Smooth muscle cell (in vitro differentiated cells): ENCODE measurements at regions not wholly inside any gene's neighbourhood (a gene's known extent, or its start where the extent isn't known, plus 50 kb on each side); places are given as distances from the start of the nearest gene placed in this dataset.

Experiments
- DNase-seq: peaks from one replicate; lab custom pipeline; 2025; ENCODE audit not compliant: unreplicated experiment; lab: John Stamatoyannopoulos, UW
- H2AFZ ChIP-seq: fragments of 200-600 bp; sonication (generic); 2 replicates; pipeline ENCODE4 v1.6.0; 2016; ENCODE audit warnings: antibody characterized with exemption, low read depth, mild to moderate bottlenecking
- H3F3A ChIP-seq: fragments of 200-600 bp; sonication (generic); 2 replicates; pipeline ENCODE4 v1.6.0; 2017; ENCODE audit warnings: antibody characterized with exemption, low read depth
- H3K27ac ChIP-seq: fragments of 200-600 bp; sonication (generic); 2 replicates; pipeline ENCODE4 v1.5.1; 2016; ENCODE audit warnings: low read depth, mild to moderate bottlenecking
- H3K27me3 ChIP-seq: fragments of 200-600 bp; sonication (generic); 2 replicates; pipeline ENCODE4 v1.6.1; 2016; ENCODE audit warnings: low read depth, mild to moderate bottlenecking
- H3K36me3 ChIP-seq: fragments of 200-600 bp; sonication (generic); 2 replicates; pipeline ENCODE4 v1.5.1; 2016; ENCODE audit warnings: low read depth
- H3K4me1 ChIP-seq: fragments of 200-600 bp; sonication (generic); 2 replicates; pipeline ENCODE4 v1.5.1; 2016; ENCODE audit warnings: low read depth
- H3K4me2 ChIP-seq: fragments of 200-600 bp; sonication (generic); 2 replicates; pipeline ENCODE4 v1.6.0; 2016; ENCODE audit warnings: mild to moderate bottlenecking
- H3K4me3 ChIP-seq: fragments of 200-600 bp; sonication (generic); 2 replicates; pipeline ENCODE4 v1.5.1; 2016; ENCODE audit warnings: mild to moderate bottlenecking
- H3K79me2 ChIP-seq: fragments of 200-600 bp; sonication (generic); 2 replicates; pipeline ENCODE4 v1.6.0; 2016; ENCODE audit warnings: low read depth, mild to moderate bottlenecking
- H3K9ac ChIP-seq: fragments of 200-600 bp; sonication (generic); 2 replicates; pipeline ENCODE4 v1.6.0; 2016; ENCODE audit warnings: low read depth
- H3K9me3 ChIP-seq: fragments of 200-600 bp; sonication (generic); replicated peaks from 2 replicates; pipeline ENCODE4 v1.5.1; 2016; ENCODE audit warnings: low read depth
- H4K20me1 ChIP-seq: fragments of 200-600 bp; sonication (generic); 2 replicates; pipeline ENCODE4 v1.6.0; 2016; ENCODE audit warnings: low read depth
- WGBS: methylation state at CpG from one replicate; pipeline ENCODE4 v1.1.7; 2016; ENCODE audit warnings: low lambda C conversion rate; 5-methylcytosine and 5-hydroxymethylcytosine counted together
- TF ChIP-seq, protein P1 (sequence below): fragments of 200-600 bp; sonication (generic); IDR thresholded peaks from 2 replicates; pipeline ENCODE4 v1.5.1; 2017; ENCODE audit warnings: borderline replicate concordance, mild to moderate bottlenecking, antibody characterized with exemption; ENCODE audit not compliant: insufficient read depth, poor library complexity, severe bottlenecking

DNA sequence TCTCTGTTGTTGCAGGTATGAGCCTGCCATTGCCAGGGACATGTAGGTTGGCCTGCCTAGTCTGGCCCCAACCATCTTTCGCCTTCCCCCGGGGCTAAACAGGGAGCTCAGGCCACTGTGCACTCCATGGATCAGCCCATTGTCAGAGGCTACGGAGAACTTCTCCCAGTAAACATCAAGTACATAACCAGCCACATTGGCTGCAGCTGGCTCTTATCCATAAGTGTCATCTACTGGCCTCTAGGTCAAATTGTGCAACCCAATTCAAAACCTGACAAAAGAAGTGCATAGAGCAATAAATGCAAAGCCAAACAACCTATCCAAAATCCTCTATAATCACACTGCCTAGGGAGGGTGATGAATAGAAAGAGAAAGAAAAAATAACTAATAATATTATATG, 418.1 kb upstream of the DCC start:
- H3K4me1 ChIP-seq, result no peaks in the 10 kb centered on the region
- DNase-seq, result no peak
- H4K20me1 ChIP-seq, result no peaks in the 10 kb centered on the region
- H3K9me3 ChIP-seq, result no peaks in the 10 kb centered on the region
- no peaks in the 10 kb centered on the region for H3K27me3 ChIP-seq
- H3K27ac ChIP-seq, result no peak overlapping the region
- TF ChIP-seq, protein P1, sequence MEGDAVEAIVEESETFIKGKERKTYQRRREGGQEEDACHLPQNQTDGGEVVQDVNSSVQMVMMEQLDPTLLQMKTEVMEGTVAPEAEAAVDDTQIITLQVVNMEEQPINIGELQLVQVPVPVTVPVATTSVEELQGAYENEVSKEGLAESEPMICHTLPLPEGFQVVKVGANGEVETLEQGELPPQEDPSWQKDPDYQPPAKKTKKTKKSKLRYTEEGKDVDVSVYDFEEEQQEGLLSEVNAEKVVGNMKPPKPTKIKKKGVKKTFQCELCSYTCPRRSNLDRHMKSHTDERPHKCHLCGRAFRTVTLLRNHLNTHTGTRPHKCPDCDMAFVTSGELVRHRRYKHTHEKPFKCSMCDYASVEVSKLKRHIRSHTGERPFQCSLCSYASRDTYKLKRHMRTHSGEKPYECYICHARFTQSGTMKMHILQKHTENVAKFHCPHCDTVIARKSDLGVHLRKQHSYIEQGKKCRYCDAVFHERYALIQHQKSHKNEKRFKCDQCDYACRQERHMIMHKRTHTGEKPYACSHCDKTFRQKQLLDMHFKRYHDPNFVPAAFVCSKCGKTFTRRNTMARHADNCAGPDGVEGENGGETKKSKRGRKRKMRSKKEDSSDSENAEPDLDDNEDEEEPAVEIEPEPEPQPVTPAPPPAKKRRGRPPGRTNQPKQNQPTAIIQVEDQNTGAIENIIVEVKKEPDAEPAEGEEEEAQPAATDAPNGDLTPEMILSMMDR, result no peak
- no peaks in the 10 kb centered on the region for H3K79me2 ChIP-seq
- no peak overlapping the region for H3K4me3 ChIP-seq
- 83% methylated on average over 3 of the region's 3 CpGs for WGBS
- H3K9ac ChIP-seq, result no peak overlapping the region
- H3K4me2 ChIP-seq, result no peak overlapping the region
- no peaks in the 10 kb centered on the region for H3K36me3 ChIP-seq
- no peaks in the 10 kb centered on the region for H3F3A ChIP-seq
- H2AFZ ChIP-seq, result no peak overlapping the region

DNA sequence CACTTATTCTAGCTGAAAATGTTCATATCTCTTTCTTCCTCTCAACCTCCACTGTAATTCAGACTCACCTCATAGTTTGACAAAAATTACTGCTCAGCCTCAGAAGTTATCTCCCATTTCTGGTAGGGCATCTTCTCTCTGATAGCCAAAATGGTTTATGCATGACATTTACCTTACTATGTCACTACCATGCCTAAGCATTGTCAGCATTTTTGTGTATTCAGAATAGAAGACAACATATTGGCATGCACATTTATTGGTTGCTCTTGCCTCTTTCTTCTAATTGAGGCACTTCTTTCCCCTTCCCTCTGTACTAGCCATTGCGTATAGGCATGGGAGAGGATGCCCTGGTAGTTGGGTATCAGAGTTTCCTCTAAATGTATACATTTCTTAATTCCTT, 406.1 kb upstream of the DCC start:
- no peak overlapping the region for H3K4me2 ChIP-seq
- no peaks in the 10 kb centered on the region for H3K27me3 ChIP-seq
- 91% methylated on average over 1 of the region's 1 CpG for WGBS
- no peaks in the 10 kb centered on the region for H3K9me3 ChIP-seq
- H3K4me1 ChIP-seq, result no peaks in the 10 kb centered on the region
- H2AFZ ChIP-seq, result no peak overlapping the region
- no peak overlapping the region for H3K9ac ChIP-seq
- no peak overlapping the region for H3K4me3 ChIP-seq
- no peaks in the 10 kb centered on the region for H3K36me3 ChIP-seq
- H3F3A ChIP-seq, result no peaks in the 10 kb centered on the region
- TF ChIP-seq, protein P1, result no peak
- H3K79me2 ChIP-seq, result no peaks in the 10 kb centered on the region
- no peaks in the 10 kb centered on the region for H4K20me1 ChIP-seq
- no peak for DNase-seq
- H3K27ac ChIP-seq, result no peak overlapping the region

DNA sequence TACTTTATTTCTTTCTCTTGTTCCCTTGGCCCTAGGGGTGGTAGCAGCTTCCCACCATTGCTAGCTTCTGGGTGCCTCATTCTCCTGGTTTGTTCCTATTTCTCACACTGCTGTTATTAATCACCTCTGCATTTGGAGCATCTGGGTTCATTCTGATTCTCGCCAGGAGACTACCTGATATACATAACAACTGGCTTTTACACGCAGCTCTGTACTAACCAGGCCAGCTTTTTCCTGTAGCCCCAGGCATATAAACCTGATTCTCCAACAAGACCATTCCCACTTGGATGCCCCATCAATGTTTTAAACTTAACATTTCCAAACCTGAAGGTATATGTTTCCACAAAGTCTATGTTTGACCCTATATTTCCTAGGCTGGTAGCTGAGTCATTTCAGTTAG, 403.9 kb upstream of the DCC start:
- H3K36me3 ChIP-seq, result no peaks in the 10 kb centered on the region
- H3F3A ChIP-seq, result no peaks in the 10 kb centered on the region
- H3K9me3 ChIP-seq, result no peaks in the 10 kb centered on the region
- H4K20me1 ChIP-seq, result no peaks in the 10 kb centered on the region
- no peaks in the 10 kb centered on the region for H3K79me2 ChIP-seq
- H3K4me1 ChIP-seq, result no peaks in the 10 kb centered on the region
- H3K27ac ChIP-seq, result no peak overlapping the region
- TF ChIP-seq, protein P1, result no peak
- no peak overlapping the region for H3K4me2 ChIP-seq
- no peaks in the 10 kb centered on the region for H3K27me3 ChIP-seq
- no peak overlapping the region for H2AFZ ChIP-seq
- H3K4me3 ChIP-seq, result no peak overlapping the region
- 79% methylated on average over 2 of the region's 2 CpGs for WGBS
- H3K9ac ChIP-seq, result no peak overlapping the region
- DNase-seq, result no peak

DNA sequence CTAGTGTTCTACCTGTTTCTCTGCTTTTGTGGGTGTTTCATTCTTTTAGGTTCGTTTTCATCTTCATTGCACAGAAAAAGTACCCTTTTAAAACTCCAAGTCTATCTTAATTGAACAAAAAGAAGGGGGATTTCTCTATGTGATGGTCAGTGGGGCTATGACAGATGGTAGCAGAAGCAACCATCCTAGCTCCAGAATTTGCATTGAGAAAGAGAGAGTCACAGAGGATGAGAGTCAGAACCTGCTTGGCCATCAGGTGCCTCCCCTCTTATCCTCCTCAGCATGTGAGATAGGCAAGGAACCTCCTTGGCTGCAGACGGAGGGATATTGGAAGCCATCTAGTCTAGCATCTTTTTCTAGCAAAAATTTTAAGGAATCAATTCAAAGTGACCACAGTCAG, 398.0 kb upstream of the DCC start:
- Histone ChIP-seq H3K9me3 (no peaks in the 10 kb centered on the region), H3K79me2 (no peaks in the 10 kb centered on the region), H3K4me1 (no peaks in the 10 kb centered on the region), H3K4me3 (no peak overlapping the region), H3K27me3 (no peaks in the 10 kb centered on the region), H3K36me3 (no peaks in the 10 kb centered on the region), H4K20me1 (no peaks in the 10 kb centered on the region), H3K9ac (no peak overlapping the region), H3K27ac (no peak overlapping the region), H3F3A (no peaks in the 10 kb centered on the region), H3K4me2 (no peak overlapping the region), H2AFZ (no peak overlapping the region)
- TF ChIP-seq, protein P1, result no peak
- WGBS, result 71% methylated on average over 2 of the region's 2 CpGs
- no peak for DNase-seq
